SK-N-DZ (cell line): ENCODE measurements at regions not wholly inside any gene's neighbourhood (a gene's known extent, or its start where the extent isn't known, plus 50 kb on each side); places are given as distances from the start of the nearest gene placed in this dataset.
A peak's percentile ranks its signal among the peaks of the same experiment; 100 is the strongest.
"Not testable (repeated sequence)": the region's sequence is repeated elsewhere in the genome, so short reads cannot be mapped to it uniquely, and the experiment has no call there.

Experiments used
- DNase-seq: peaks from one replicate; pipeline ENCODE4 v3.0.0-alpha.2; 2015; ENCODE audit warnings: low spot score

GRCh38 chr7:25700141-25700540 is 451.9 kb upstream of the NFE2L3 start:
- DNase-seq: not testable (repeated sequence)

GRCh38 chr7:25704413-25704812 is 447.6 kb upstream of the NFE2L3 start:
- no peak for DNase-seq

GRCh38 chr7:25706764-25707163 is 445.2 kb upstream of the NFE2L3 start:
- DNase-seq: no peak

GRCh38 chr7:25707768-25708620 is 444.0 kb upstream of the NFE2L3 start:
- DNase-seq: no peak

GRCh38 chr7:25710959-25711358 is 441.0 kb upstream of the NFE2L3 start:
- no peak for DNase-seq

- no peak for DNase-seq
Observed at GRCh38 chr7:25711940-25712339, 440.1 kb upstream of the NFE2L3 start.

- DNase-seq: no peak
Observed at GRCh38 chr7:25712500-25712899, 439.5 kb upstream of the NFE2L3 start.

- DNase-seq: no peak
Observed at GRCh38 chr7:25714013-25714412, 438.0 kb upstream of the NFE2L3 start.

GRCh38 chr7:25716421-25716820 is 435.6 kb upstream of the NFE2L3 start:
- no peak for DNase-seq

GRCh38 chr7:25718596-25718995 is 433.4 kb upstream of the NFE2L3 start:
- no peak for DNase-seq

GRCh38 chr7:25719190-25719896 is 432.7 kb upstream of the NFE2L3 start:
- no peak for DNase-seq

GRCh38 chr7:25720427-25720826 is 431.6 kb upstream of the NFE2L3 start:
- DNase-seq: peak; percentile 32

GRCh38 chr7:25722856-25723255 is 429.1 kb upstream of the NFE2L3 start:
- DNase-seq: no peak

GRCh38 chr7:25725451-25725850 is 426.5 kb upstream of the NFE2L3 start:
- DNase-seq: no peak

- DNase-seq: peak; percentile 89
Observed at GRCh38 chr7:25726170-25726780, 425.7 kb upstream of the NFE2L3 start.

GRCh38 chr7:25726781-25727311 is 425.2 kb upstream of the NFE2L3 start:
- peak; percentile 31 for DNase-seq

- DNase-seq: no peak
Observed at GRCh38 chr7:25727446-25727845, 424.6 kb upstream of the NFE2L3 start.

GRCh38 chr7:25727876-25728275 is 424.1 kb upstream of the NFE2L3 start:
- DNase-seq: no peak

- DNase-seq: no peak
Observed at GRCh38 chr7:25731068-25731845, 420.7 kb upstream of the NFE2L3 start.

GRCh38 chr7:25731846-25732245 is 420.2 kb upstream of the NFE2L3 start:
- no peak for DNase-seq

- no peak for DNase-seq
Observed at GRCh38 chr7:25732766-25733217, 419.2 kb upstream of the NFE2L3 start.
